Muscle of back (tissue), 3 donors: ENCODE measurements at regions not wholly inside any gene's neighbourhood (a gene's known extent, or its start where the extent isn't known, plus 50 kb on each side); places are given as distances from the start of the nearest gene placed in this dataset.

Source experiments
- DNase-seq, 3 donors: peaks; one replicate each; pipeline versions ENCODE4 v3.0.0 to v3.0.0-alpha.2; 2013

DNA sequence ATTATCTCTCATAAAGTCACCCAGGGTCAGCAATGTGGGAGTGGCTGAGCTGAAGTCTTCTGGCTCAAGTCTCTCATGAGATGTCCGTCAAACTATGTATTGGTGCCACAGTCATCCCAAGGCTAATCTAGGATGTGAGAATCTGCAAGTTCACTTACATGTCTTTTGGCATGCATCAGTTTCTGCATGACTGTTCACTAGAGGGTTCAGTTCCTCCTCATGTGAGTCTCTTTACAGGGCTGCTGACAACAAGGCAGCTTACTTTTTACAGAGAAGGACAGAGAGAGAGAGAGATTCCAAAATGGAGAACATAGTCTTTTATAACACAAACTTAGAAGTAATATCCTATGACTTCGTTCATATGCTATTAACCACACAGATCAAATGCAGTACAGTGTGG is 328.8 kb upstream of the SLITRK1 start:
- no peak for DNase-seq

DNA sequence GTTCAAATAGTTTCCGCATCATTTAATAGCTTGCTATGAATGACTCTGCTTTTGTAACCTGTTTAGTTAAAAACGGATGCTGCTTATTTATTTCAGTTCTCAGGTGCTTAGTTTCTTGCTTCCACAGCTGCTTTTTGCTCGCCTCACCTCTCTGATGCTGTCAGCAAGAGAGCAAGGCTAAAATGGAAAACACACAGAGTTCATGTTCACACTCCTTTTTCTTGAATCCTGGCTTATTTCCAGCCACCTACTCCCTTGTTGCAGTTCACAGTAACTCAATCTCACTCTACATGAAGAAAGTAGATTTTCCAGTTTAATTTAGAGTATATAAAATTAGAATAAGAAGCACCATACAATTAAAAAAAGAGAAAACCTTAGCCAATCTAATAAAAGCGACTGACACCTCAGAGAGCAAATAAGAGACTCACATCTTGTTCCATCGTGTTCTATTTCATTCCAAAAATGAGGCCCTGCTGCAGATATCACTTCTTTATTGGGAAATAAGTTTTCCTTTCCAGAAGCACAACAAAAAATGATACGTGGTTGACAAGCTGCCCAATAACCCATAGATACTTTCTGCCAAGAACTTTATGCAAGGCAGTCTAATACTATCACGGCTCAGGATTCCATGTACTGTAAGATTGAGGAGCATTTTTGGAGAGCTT is 326.1 kb upstream of the SLITRK1 start:
- peak; percentile 21 to 81 (median 44) for DNase-seq

DNA sequence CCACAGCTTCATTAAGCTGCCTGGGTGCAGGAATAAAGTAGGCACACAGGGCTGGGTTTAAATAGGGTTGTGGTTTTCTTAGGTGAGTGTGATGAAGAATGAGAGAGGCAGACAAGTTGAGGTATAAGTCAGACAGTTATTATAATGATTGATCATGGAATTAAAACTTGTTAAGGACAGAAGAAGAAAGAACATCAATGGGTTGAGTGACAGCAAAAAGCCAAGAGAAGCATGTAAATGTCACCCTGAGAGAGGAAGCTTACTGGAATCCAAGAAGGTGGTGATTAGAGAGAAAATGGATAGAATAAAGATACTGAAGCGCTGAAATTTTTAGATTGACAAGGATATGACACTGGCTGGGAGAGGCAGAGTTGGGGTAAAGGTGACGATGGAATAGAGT is 325.2 kb upstream of the SLITRK1 start:
- no peak for DNase-seq

DNA sequence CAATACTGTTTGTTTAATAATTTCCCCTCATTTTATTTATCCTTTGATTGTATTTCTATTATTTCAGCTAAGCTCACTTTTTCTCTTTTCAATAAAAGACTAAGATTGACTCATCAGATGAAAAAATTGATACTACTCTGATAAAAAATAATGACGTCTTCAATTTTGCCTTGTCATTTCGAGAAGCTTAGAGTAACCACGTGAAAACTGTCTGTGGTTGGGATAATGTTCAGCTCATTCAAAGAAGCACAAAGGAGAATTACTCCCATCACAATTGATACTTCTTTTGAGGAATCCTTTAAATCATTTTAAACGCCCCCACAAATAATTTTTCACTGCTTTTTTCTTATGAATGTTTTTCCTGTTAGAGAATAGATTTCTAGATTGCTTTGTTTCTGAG is 318.7 kb upstream of the SLITRK1 start:
- DNase-seq, result no peak

DNA sequence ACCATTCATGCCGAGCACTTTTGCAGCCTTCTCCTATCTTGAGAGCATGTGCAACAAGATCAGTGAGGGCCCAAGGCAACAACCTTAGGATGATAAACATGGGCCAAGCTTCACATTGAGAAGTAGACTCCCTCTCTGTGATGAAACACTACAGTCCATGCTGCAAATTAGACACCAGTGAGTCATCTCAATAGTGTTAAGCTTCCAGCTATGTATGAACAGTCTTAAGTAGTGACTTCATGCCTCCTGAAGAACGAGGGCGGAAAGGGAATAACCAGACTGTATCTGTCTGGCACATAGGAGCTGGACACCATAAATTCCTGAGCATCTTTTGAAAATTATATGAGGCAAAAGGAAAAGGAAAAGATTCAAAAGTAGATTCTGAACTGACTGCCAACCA is 309.9 kb upstream of the SLITRK1 start:
- DNase-seq, result peak in 1 of 3 donors; percentile 81

DNA sequence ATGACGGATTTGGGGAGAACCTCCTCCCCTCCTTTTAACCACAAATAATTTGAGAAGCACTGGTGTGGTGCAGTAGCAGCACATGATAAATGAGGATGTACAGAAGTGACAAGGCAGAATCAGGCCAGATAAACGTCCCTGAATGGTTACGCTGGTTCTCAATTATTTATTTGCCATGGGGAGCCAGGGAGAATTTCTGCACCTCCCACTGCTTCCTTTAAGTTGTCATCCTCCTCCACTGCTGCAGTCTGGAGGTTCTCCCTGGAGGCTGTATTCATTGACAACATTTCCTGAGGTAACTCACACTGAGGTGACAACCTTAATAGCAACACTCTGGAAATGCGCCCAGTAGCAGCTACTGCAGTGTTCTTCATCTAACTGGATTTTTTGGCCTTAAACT is 308.9 kb upstream of the SLITRK1 start:
- no peak for DNase-seq

DNA sequence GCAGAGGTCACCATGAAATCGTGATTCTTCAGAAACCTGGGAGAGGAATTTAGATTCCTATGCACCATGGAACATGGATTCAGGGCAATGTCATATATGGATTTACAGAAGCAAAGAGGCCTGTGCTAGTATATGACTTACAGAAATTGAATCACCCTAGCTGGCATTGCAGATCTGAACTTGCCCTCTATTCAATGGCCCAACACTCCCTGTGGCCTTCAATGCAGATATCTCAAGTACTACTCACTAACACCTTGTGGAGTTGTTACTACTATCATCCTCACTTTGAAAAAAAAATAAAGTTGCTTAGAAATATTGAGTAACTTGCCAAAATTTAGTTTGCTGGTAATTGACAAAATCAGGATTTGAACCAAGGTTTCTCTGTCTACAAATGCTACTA is 305.4 kb upstream of the SLITRK1 start:
- no peak for DNase-seq

DNA sequence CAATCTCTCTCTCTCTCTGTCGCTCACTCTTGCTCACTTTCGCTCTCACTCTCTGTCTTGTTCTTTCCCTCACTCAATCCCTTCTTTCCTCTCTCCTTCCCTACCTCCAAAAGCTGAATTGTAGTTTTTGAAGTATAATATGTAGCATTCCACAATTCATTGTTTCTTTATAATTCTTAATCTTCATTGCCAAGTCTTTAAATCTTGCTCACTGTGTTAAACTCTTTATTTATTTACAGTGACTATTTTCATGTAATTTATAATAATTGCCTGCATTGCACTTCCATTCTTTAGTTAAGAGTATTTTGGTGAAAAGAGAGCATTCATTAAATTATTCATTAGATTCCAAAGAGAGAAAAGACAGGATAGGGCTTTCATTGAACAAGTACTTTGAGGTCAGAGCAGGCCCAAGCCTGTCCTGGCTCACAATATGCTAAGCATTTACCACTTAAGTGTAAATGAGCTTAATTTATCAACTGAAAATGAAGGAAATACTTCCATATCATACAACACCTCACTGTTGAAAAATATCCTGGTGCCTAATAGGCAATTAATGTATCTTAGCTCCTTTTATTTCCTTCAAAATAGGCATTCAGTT is 257.4 kb upstream of the SLITRK1 start:
- no peak for DNase-seq

DNA sequence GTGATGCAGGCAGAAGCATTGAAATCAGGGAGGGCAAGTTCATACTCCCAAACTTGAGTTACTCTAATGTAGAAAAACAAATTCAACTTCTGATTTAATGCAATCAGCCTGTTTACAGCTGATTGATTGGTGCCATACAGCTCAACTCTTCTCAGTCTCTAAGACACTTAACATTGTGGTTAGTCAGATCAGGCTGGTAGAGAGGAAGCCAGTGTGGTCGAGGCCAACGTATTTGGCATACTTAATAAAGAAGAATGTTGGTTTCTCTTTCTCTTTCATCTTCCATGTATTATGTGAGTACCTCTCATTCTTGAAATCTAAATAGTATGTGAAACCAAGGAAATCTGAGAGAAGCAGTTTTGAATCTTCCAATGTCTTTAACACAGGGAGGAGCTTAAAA is 255.0 kb upstream of the SLITRK1 start:
- DNase-seq, result no peak

DNA sequence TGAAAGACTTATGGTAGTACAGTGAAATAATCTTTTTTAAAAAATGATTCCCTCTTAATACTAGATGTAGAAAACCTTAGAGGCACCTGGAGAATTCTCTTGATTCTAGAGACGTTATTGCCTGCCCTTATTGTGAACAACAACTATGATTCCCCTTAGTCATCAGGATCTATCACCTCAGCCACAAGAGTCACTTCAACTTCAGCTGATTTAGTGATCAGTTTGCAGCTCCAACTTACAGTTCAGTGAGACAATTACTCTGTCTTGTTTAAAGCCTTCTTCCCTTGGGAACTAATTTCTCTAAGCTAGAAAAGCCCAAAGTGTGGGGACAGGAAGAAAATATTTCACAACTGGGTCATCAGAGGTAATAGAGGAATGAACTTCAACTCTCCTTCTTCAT is 254.3 kb upstream of the SLITRK1 start:
- DNase-seq, result no peak

DNA sequence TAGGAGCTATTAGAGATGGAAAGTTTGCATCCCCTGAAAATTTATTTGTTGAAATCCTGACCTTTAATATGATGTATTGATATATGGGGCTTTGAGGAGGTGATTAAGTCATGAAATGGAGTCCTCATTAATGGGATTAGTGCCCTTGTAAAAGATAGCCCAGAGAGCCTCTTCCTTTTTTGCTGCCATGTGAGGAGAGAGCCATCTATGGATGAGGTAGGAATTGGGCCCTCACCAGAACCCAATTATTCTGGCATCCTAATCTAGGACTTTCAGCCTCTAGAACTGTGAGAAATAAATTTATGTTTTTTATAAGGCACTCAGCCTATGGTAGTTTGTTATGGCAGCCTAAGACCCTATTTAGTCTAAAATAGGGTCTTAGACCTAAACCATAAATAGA is 250.2 kb upstream of the SLITRK1 start:
- DNase-seq, result no peak

DNA sequence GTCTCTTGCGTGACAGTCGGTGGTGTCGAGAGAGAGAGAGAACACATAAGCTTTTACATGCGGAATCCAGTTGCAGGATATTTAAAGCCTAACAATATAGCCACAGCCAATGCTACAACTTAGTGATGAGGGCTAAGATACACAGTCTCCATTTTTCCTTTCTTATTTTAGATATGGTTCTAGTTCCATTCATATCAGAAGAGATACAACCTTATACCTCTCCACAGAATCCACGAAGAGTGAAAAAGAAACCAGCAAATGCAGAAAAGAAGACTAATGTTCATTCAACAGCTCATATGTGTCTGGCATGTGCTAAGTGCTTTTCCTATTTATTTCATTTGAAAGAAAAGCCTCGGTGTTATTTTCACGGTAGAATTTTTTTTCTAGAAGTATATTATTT is 249.0 kb upstream of the SLITRK1 start:
- DNase-seq, result no peak

DNA sequence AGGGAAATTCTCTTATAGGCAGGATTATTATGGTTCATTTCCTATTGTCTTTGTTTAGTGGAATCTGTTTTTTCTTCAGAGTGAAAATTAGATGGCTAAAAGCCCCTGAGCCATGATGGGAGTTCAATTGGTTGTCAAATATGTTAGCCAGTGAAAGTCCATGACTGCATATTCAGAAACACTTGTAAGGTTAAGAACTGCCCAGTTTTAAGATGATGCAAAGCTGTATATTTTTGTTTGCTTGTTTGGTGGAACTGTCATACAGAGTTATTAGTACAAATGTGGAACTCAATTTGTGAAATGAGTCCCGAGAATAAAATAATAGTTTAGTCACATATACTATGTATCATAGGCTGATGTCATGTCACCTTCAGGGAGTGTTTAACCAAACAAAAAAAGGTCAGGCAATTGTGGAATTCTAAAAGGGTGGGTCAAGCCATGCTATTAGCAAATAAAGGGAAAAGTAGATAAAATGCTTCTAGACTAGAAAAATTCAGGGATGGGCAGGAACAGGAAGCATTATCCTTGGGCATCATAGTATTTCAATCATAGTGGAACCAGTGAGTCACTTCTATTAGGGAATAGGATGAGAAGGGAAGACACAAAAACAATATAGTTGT is 248.3 kb upstream of the SLITRK1 start:
- no peak for DNase-seq

DNA sequence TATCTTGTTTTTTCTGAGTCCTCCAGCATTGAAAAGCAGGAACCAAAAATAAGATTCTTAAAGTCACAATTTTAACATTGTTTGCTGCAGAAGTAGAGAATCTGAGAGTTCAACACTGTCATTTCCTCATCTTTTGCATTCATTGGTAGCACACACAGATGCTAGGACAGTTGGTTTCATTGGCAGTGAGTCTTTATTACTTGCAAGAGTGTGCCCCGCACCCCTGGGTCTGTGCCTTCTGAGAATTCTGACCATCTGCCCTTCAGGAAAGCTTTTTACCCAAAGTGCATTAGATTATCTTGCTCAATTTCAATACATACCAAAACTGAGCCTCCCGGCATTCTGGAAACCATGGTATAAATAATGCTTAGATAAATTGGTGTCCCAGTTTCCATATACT is 247.7 kb upstream of the SLITRK1 start:
- DNase-seq, result no peak

DNA sequence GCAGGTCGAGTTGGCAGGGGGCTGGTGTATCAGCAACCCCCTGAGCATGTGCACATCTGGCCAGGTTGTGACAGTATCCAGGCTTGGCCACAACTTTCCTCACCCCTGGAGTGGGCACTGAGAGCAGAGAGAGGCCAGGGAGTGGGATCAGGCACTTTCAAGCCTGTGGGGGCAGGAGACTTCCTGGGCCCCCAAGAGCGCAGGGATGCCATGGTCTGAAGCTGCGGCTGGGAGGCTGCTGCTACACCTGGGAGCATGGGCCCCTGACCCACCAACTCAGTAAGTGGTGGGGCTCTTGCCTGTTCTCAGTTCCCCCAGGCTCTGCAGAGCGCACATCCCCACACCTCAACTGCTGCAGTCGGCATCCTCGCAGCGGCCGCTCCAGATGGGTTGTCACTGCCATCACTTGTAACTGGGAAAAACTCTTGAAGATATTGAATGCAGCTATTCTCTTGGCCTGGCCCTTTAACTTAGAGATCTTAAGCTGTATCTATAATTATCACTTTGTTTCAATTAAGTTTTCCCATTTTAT is 245.4 kb upstream of the SLITRK1 start:
- no peak for DNase-seq

DNA sequence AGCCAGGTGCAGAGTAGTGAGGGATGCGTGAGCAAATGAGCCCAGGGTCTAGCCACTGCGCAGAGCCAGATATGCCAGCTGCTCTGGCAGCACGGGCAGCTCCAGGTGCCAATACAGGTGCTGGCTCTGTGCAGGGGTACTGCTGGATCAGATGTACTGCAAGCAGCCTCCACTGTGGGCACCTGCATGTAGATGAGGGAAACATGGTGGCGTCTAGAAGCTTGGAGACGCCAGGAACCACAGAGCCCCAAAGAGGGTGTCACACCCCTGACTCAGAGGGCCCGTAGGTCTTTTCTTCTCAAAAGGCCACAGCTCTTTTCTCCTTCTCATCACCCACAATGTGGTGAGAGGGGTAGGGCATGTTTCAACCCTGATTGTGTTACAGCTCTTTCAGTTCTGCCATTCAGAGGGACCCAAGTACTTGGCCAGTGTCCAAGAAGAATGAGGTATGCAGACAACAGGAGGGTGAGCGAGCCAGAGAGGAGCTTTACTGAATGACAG is 244.4 kb upstream of the SLITRK1 start:
- no peak for DNase-seq

DNA sequence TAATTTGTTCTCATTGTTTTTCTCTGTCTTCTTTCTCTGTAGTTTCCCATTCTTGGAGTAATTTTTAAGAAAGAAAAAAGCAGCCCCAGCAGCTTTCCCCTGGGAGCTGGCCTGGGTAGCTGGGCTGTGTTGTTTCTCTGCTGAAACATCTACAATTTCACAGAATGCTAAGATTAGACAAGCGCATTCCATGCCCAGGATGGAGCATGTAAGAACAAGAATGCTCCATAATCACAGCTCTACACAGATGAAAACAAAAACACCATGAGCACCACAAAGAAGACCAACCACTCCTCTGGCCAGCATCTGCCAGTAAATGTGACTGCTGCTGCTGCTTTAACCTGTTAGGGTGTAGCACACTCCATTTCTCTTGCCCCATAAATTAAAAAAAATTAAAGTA is 239.2 kb upstream of the SLITRK1 start:
- no peak for DNase-seq

DNA sequence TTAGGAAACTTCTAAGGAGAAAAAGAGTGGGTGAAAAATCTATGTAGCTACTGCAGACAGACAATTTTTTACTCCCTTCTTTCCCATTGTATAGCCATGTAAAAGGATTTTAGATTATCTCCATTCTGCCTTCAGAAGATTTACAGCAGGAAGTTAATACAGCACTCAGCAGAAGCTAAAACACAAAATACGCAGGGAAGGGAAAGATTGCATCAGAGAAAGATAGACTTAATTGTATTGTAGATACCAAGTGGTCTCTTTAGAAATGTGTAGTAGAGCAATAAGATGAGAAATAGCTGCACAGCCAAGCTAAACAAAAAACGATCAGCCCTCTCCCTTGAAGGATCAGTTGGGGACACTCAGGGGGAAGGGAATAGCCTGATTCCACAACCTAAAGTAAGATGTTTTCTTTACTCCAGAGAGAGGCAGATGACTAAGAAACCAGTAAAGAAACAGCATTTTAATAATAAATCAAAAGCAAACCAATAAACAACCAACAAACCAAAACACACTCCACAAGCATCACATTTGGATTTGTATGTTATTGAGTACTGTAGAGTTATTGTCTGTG is 236.7 kb upstream of the SLITRK1 start:
- DNase-seq, result peak in 1 of 3 donors; percentile 1

DNA sequence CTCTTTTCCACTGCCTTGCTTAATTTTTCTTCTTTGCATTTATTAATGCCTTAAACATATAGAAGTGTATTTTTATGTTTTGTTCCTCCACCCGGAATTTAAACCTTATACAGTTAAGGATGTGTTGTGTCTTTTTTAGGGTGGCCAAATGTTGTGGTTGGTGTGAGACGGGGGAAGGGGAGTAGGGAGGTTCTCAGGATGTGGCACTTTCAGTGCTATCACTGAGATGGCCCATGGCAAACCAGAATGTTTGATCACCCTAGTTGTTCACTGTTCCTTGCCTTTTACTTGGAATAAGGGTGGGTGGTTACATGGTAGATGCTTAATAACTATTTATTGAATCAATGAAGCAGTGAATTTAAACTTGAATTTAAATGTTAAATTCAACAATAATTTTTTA is 216.0 kb upstream of the SLITRK1 start:
- no peak for DNase-seq

DNA sequence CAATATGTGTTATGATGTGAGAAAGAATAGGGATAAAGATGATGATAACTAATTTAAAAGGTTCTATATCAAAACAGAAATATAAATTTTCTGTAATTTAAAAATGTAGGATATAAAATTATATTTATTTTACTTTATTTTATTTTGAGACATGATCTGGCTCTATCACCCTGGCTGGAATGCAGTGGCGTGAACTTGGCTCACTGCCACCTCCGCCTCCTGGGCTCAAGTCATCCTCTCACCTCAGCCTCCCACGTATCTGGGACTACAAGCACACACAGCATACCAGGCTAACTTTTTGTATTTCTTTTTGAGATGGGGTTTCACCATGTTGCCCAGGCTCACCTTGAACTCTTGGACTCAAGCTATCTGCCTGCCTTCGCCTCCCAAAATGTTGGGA is 214.9 kb upstream of the SLITRK1 start:
- no peak for DNase-seq

DNA sequence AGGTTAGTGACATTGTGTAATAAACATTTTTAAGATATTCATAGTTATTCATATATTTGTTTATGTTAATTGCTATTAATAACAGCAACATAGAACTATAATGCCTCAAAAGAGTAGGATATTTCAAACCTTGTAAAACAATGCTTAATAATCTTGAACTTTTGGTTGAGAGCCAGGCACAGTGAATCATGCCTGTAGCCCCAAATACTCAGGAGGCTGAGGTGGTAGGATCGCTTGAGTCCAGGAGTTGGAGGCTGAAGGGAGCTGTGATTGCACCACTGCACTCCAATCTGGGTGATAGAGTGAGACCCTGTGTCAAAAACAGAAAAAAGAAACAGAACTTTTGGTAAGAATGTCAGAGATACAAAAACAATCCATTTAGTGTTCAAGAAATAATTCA is 213.9 kb upstream of the SLITRK1 start:
- DNase-seq, result no peak

DNA sequence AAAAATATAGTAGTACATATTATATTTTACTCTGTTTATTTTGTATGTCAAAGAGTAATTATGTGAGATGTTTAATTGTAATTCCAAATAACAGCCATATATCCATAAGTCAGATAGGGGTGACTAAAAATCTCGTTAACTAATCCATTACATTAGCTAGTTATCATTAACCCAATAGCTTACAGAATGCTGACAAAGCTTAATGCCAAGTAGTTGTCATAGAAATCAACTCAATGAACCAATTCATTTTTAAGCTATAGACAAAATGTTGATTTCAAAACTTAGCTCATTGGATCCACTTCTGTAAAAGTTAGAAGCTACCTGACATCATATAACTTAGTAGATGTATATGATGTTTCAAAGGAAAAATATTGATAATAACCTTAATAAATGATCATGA is 206.7 kb upstream of the SLITRK1 start:
- DNase-seq, result no peak

DNA sequence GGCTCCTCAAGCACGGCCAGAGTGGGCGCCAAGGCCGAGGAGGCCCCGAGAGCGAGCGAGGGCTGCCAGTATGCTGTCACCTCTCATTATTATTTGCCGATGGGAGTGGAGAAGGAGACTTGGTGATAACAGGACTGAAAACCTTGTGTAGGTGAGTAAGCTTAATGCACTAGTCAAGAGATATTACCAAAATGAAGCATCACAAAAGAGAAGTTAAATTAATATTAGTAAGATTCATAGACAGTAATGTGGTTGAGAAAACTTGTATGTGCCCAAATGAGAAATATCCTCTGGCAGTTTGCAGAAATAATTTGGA is 204.5 kb upstream of the SLITRK1 start:
- peak in 1 of 3 donors; percentile 1 for DNase-seq
